A549 (cell line): ENCODE measurements at regions not wholly inside any gene's neighbourhood (a gene's known extent, or its start where the extent isn't known, plus 50 kb on each side); places are given as distances from the start of the nearest gene placed in this dataset.

ENCODE experiments used
- ATAC-seq, 2 experiments: fragments of 200-7000 bp in 1 of 2; fragments of >200 bp in 1 of 2; cut with Nextera tagmentation in 1 of 2; cut with Tn5 transposase in 1 of 2; 3 replicates each; pipeline versions ENCODE4 v1.8.0 to v1.9.1; 2018 to 2020; ENCODE audit warnings: mild to moderate bottlenecking in 1 of 2, moderate library complexity in 1 of 2
- CTCF ChIA-PET: fragments of 300-600 bp; sonication (Branson Sonifier 250); formaldehyde crosslinking; extraction: SDS; loops from one replicate; lab custom pipeline; 2021; ENCODE audit warnings: antibody characterized with exemption, inconsistent platforms; lab: Yijun Ruan, JAX
- POLR2A ChIA-PET: fragments of 350-600 bp; formaldehyde crosslinking; extraction: SDS; loops from one replicate; lab custom pipeline; 2021; ENCODE audit warnings: antibody characterized with exemption, inconsistent platforms; lab: Yijun Ruan, JAX
- DNase-seq, 2 experiments: peaks; one replicate each; pipeline versions ENCODE4 v3.0.0 to v3.0.0-alpha.2; 2011 to 2016; ENCODE audit warnings: low read depth in 1 of 2, low spot score in 1 of 2
- FAIRE-seq: peaks from 2 replicates; lab custom pipeline; 2011; peaks lifted over from hg19 to GRCh38; lab: Jason Lieb, UNC
- H3K27ac ChIP-seq, 2 experiments: fragments of >200 bp; sonication (Bioruptor Twin); formaldehyde crosslinking; 3 replicates each; pipeline ENCODE4 v1.5.1; 2016 to 2017
- H3K4me1 ChIP-seq: fragments of >200 bp; sonication (Bioruptor Twin); formaldehyde crosslinking; 3 replicates; pipeline ENCODE4 v1.6.1; 2016
- H3K4me2 ChIP-seq: fragments of >200 bp; sonication (Bioruptor Twin); formaldehyde crosslinking; 3 replicates; pipeline ENCODE4 v1.6.1; 2016
- H3K4me3 ChIP-seq: fragments of >200 bp; sonication (Bioruptor Twin); formaldehyde crosslinking; 3 replicates; pipeline ENCODE4 v1.5.1; 2016
- H3K9me3 ChIP-seq: fragments of >200 bp; sonication (Bioruptor Twin); formaldehyde crosslinking; 3 replicates; pipeline ENCODE4 v1.6.1; 2016
- CBX8 ChIP-seq: fragments of 200-600 bp; sonication (generic); IDR thresholded peaks from 2 replicates; pipeline ENCODE4 v1.6.1; 2016
- CEBPB ChIP-seq, 2 experiments: fragments of >200 bp in 1 of 2; sonication (Bioruptor Twin) in 1 of 2; formaldehyde crosslinking in 1 of 2; IDR thresholded peaks; 2 replicates each; pipeline ENCODE4 v1.6.1; 2012 to 2016
- ESRRA ChIP-seq: fragments of 150-350 bp; IDR thresholded peaks from 2 replicates; pipeline ENCODE4 v1.6.1; 2014; ENCODE audit warnings: mild to moderate bottlenecking, low read length, borderline replicate concordance
- GATA3 ChIP-seq: IDR thresholded peaks from 2 replicates; pipeline ENCODE4 v1.6.1; 2012; ENCODE audit warnings: borderline replicate concordance
- HDAC2 ChIP-seq: fragments of 200-600 bp; sonication (generic); IDR thresholded peaks from 2 replicates; pipeline ENCODE4 v1.6.1; 2016
- HOXA7 ChIP-seq: fragments of 250-450 bp; sonication (Bioruptor Pico); IDR thresholded peaks from 2 replicates; pipeline ENCODE4 v1.5.0; 2020; ENCODE audit warnings: mild to moderate bottlenecking, moderate library complexity
- HOXB13 ChIP-seq: fragments of 250-450 bp; sonication (Bioruptor Pico); IDR thresholded peaks from 2 replicates; pipeline ENCODE4 v1.5.0; 2020; ENCODE audit warnings: low read depth, mild to moderate bottlenecking, moderate library complexity
- HOXB5 ChIP-seq: fragments of 250-450 bp; sonication (Bioruptor Pico); IDR thresholded peaks from 2 replicates; pipeline ENCODE4 v1.5.0; 2020; ENCODE audit warnings: mild to moderate bottlenecking, moderate library complexity
- KDM5A ChIP-seq: fragments of 200-600 bp; sonication (generic); IDR thresholded peaks from 2 replicates; pipeline ENCODE4 v1.6.1; 2016; ENCODE audit warnings: antibody characterized with exemption, mild to moderate bottlenecking
- MAFK ChIP-seq: fragments of 450-650 bp; IDR thresholded peaks from 2 replicates; pipeline ENCODE4 v1.6.1; 2014; ENCODE audit not compliant: partially characterized antibody
- MAZ ChIP-seq: fragments of 150-350 bp; IDR thresholded peaks from 2 replicates; pipeline ENCODE4 v1.6.1; 2014; ENCODE audit warnings: antibody characterized with exemption, low read depth, low read length, borderline replicate concordance
- MYC ChIP-seq: IDR thresholded peaks from 2 replicates; pipeline ENCODE4 v1.6.1; 2012; ENCODE audit warnings: mild to moderate bottlenecking, inconsistent platforms, low read length, improper control_type of control experiment, borderline replicate concordance
- NFE2L2 ChIP-seq: fragments of 150-350 bp; conservative IDR thresholded peaks from 2 replicates; pipeline ENCODE4 v1.6.1; 2014; ENCODE audit warnings: low read length
- NPAS2 ChIP-seq: fragments of 250-450 bp; sonication (Bioruptor Pico); IDR thresholded peaks from 2 replicates; pipeline ENCODE4 v1.8.0; 2022; ENCODE audit warnings: mild to moderate bottlenecking, moderate library complexity, borderline replicate concordance
- PHF8 ChIP-seq: fragments of 200-600 bp; sonication (generic); IDR thresholded peaks from 2 replicates; pipeline ENCODE4 v1.6.1; 2016; ENCODE audit warnings: low read depth, mild to moderate bottlenecking, antibody characterized with exemption, moderate library complexity, borderline replicate concordance
- POLR2AphosphoS2 ChIP-seq: conservative IDR thresholded peaks from 2 replicates; pipeline ENCODE4 v1.6.1; 2012; ENCODE audit warnings: low read length, improper control_type of control experiment, inconsistent platforms
- RARB ChIP-seq: fragments of 250-450 bp; sonication (Bioruptor Pico); IDR thresholded peaks from 2 replicates; pipeline ENCODE4 v1.8.0; 2021; ENCODE audit warnings: mild to moderate bottlenecking, moderate library complexity
- RCOR1 ChIP-seq: fragments of 150-350 bp; IDR thresholded peaks from 2 replicates; pipeline ENCODE4 v1.6.1; 2014; ENCODE audit warnings: antibody characterized with exemption, low read length, low read depth
- SREBF2 ChIP-seq: fragments of 450-650 bp; IDR thresholded peaks from 2 replicates; pipeline ENCODE4 v1.6.1; 2014; ENCODE audit warnings: mild to moderate bottlenecking, moderate library complexity
- TFCP2L1 ChIP-seq: fragments of 250-450 bp; sonication (Bioruptor Pico); IDR thresholded peaks from 2 replicates; pipeline ENCODE4 v1.5.0; 2021; ENCODE audit warnings: mild to moderate bottlenecking
- ZNF302 ChIP-seq: fragments of 250-450 bp; sonication (Bioruptor Pico); IDR thresholded peaks from 2 replicates; pipeline ENCODE4 v1.9.0; 2021; ENCODE audit warnings: inconsistent platforms, mild to moderate bottlenecking, moderate library complexity
- WGBS: methylation state at CpG from one replicate; pipeline ENCODE4 v1.1.6; 2017; ENCODE audit errors: missing lambda C conversion rate; 5-methylcytosine and 5-hydroxymethylcytosine counted together
- TF ChIP-seq, protein P1 (sequence below): IDR thresholded peaks from 2 replicates; pipeline ENCODE4 v1.6.1; 2012
- TF ChIP-seq, protein P2 (sequence below): fragments of 250-450 bp; sonication (Bioruptor Pico); IDR thresholded peaks from 2 replicates; pipeline ENCODE4 v1.5.0; 2020; ENCODE audit warnings: low read depth, mild to moderate bottlenecking, moderate library complexity
- TF ChIP-seq, protein P3 (sequence below): fragments of >200 bp; sonication (Bioruptor Twin); formaldehyde crosslinking; IDR thresholded peaks from 3 replicates; pipeline ENCODE4 v1.5.1; 2016

DNA sequence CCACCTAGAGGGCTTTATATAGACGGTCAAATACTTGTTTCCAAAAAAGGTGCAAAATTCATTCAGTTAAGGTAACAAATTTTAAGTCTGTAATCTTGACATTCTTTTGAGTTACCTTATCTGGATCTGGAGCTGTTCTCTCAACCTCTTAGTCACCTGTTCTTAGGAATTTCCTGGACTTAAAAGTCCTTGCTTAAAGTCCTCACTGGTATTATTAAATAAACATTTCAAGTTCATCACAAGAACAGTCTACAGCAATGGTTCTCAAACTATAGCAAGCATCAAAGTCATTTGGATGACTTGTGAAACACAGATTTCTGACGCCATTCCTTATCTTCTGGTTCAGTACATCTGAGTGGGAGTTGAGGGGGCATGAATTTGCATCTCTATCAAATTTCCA, 122.9 kb upstream of the GOLIM4 start:
- ATAC-seq (no peak), DNase-seq (no peak), FAIRE-seq (no peak)
- CTCF ChIA-PET = no interaction called here
- TF ChIP-seq, protein P1, sequence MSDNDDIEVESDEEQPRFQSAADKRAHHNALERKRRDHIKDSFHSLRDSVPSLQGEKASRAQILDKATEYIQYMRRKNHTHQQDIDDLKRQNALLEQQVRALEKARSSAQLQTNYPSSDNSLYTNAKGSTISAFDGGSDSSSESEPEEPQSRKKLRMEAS = no peak
- no peak for TF ChIP-seq HOXA7
- no peak for TF ChIP-seq ZNF302 (CRISPR knock-in tag)
- TF ChIP-seq HOXB5 (CRISPR knock-in tag) = no peak
- TF ChIP-seq HDAC2 = no peak
- TF ChIP-seq TFCP2L1 = no peak
- no peak for TF ChIP-seq CEBPB (IDR thresholded peaks at IDR 0.05)
- TF ChIP-seq MAFK = no peak
- no peak for TF ChIP-seq HOXB13 (CRISPR knock-in tag)
- TF ChIP-seq, protein P2, sequence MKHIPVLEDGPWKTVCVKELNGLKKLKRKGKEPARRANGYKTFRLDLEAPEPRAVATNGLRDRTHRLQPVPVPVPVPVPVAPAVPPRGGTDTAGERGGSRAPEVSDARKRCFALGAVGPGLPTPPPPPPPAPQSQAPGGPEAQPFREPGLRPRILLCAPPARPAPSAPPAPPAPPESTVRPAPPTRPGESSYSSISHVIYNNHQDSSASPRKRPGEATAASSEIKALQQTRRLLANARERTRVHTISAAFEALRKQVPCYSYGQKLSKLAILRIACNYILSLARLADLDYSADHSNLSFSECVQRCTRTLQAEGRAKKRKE = no peak
- TF ChIP-seq KDM5A = no peak
- TF ChIP-seq ESRRA = no peak
- no peak for TF ChIP-seq NFE2L2
- no peak for TF ChIP-seq PHF8
- 15% methylated on average over 2 of the region's 2 CpGs for WGBS
- no peak overlapping the region for H3K4me3 ChIP-seq
- POLR2A ChIA-PET = no interaction called here
- no peaks in the 10 kb centered on the region for H3K4me1 ChIP-seq
- no peak overlapping the region for H3K4me2 ChIP-seq
- no peak overlapping the region for H3K27ac ChIP-seq
- H3K9me3 ChIP-seq = no peaks in the 10 kb centered on the region

DNA sequence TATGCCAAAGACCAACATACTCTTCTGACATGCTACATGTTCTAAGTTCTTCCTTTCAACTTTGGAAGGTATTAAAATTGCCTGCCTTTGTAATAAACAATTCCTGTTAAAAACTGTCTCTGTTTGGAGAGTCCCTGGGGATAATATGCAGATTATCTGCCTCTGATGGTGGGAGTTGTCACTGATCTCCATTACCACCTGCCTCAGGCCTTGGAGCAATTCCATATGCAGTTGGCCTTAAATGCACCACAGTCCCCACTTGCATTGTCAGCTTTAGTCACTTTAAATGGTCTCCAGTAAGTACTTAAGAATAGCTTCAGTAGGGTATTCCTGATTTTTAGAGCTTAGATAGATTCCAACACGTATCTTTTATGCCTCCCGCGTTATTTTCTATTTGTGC, 121.1 kb upstream of the GOLIM4 start:
- 64% methylated on average over 3 of the region's 3 CpGs for WGBS
- ChIA-PET CTCF (interaction anchor here (0.5 to 1.4 kb wide), 2 partner anchors 630 to 631 kb away, joined by 4 to 5 read pairs; no protein-coding TSS in a partner anchor), POLR2A (no interaction called here)
- ATAC-seq (no peak), FAIRE-seq (no peak), DNase-seq (no peak)
- Histone ChIP-seq H3K27ac (no peak overlapping the region), H3K4me2 (no peak overlapping the region), H3K4me1 (no peaks in the 10 kb centered on the region), H3K4me3 (no peak overlapping the region), H3K9me3 (no peaks in the 10 kb centered on the region)
- TF ChIP-seq POLR2AphosphoS2 (no peak), MYC (no peak), MAZ (no peak), CBX8 (no peak)

DNA sequence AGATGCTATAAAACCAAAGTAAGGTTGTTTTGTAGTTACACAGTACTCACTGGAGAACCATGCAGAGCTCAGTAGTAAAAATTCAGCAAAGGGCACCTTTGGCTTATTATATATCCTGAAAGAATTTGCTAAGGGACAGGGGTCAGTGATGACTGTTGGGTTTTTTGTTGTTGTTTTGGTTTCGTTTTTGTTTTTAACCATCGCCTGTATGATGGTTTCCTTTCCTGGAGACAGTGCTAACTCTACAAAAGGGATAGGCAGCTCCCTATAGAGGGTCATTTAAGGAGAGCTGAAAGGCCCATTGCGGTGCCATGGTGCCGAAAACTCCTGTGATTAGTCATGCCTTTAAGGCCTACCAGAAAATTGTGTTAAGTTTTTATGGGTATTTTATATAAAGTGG, 118.2 kb upstream of the GOLIM4 start:
- ATAC-seq (no peak), DNase-seq (no peak), FAIRE-seq (no peak)
- Histone ChIP-seq H3K4me2 (0 out of 3 replicates have a peak overlapping the region, but pooled peaks have one; percentile 28), H3K4me1 (no peaks in the 10 kb centered on the region), H3K27ac (no peak overlapping the region), H3K4me3 (no peak overlapping the region), H3K9me3 (no peaks in the 10 kb centered on the region)
- POLR2A ChIA-PET = no interaction called here
- no peak for TF ChIP-seq RCOR1
- TF ChIP-seq HDAC2 = no peak
- TF ChIP-seq NPAS2 (CRISPR knock-in tag) = no peak
- no peak for TF ChIP-seq POLR2AphosphoS2
- TF ChIP-seq ESRRA = no peak
- TF ChIP-seq HOXB5 (CRISPR knock-in tag) = no peak
- no peak for TF ChIP-seq SREBF2
- WGBS = 55% methylated on average over 4 of the region's 4 CpGs
- CTCF ChIA-PET = interaction anchor here (1.4 kb wide), 1 partner anchor 634 kb away, joined by 3 read pairs; no protein-coding TSS in a partner anchor

DNA sequence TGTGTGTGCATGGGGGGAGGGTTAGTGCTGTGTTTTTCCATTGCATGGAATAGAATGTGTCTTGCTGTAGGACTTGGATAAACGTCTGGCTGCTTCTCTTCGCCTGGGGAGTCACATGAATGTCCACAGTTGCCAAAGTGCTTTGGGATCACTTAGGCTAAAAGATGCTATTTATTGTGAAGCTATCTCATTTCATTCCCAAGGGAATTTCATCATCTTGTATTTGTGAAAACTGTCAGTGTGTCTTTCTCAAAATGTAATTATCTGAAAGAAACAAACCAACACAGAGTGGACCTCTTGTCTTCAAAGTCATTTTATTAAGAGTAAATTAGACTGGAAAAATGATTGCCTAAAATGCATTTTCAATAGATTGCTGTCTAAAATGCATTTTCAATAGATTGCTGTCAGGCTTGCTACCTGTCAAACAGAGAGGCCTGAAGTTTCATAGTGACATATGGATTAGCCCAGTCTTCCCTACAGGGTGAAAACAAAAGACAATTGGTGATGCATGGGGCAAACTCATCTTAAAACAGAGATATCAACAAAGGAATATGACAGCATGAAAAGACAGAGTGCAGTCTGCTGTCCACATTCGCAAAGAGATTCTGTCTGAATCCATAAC, 117.1 kb upstream of the GOLIM4 start:
- H3K4me3 ChIP-seq = no peak overlapping the region
- no peak for FAIRE-seq
- no peak for DNase-seq
- ChIA-PET CTCF (interaction anchor here (0.6 to 4.7 kb wide), 3 partner anchors 184 to 637 kb away, joined by 3 to 57 read pairs (median 3); no protein-coding TSS in a partner anchor), POLR2A (no interaction called here)
- 49% methylated on average over 3 of the region's 3 CpGs for WGBS
- TF ChIP-seq GATA3 = no peak
- TF ChIP-seq RARB (CRISPR knock-in tag) = no peak
- TF ChIP-seq, protein P3, sequence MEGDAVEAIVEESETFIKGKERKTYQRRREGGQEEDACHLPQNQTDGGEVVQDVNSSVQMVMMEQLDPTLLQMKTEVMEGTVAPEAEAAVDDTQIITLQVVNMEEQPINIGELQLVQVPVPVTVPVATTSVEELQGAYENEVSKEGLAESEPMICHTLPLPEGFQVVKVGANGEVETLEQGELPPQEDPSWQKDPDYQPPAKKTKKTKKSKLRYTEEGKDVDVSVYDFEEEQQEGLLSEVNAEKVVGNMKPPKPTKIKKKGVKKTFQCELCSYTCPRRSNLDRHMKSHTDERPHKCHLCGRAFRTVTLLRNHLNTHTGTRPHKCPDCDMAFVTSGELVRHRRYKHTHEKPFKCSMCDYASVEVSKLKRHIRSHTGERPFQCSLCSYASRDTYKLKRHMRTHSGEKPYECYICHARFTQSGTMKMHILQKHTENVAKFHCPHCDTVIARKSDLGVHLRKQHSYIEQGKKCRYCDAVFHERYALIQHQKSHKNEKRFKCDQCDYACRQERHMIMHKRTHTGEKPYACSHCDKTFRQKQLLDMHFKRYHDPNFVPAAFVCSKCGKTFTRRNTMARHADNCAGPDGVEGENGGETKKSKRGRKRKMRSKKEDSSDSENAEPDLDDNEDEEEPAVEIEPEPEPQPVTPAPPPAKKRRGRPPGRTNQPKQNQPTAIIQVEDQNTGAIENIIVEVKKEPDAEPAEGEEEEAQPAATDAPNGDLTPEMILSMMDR = no peak
- H3K4me2 ChIP-seq = no peak overlapping the region
- no peaks in the 10 kb centered on the region for H3K9me3 ChIP-seq
- no peak overlapping the region for H3K27ac ChIP-seq
- ATAC-seq = no peak
- H3K4me1 ChIP-seq = no peaks in the 10 kb centered on the region
